Anterior cingulate cortex (tissue), 58 donors: ENCODE measurements at regions not wholly inside any gene's neighbourhood (a gene's known extent, or its start where the extent isn't known, plus 50 kb on each side); places are given as distances from the start of the nearest gene placed in this dataset.

Experiments
- DNase-seq, 58 donors: peaks; one replicate each; lab custom pipeline; 2025; lab: John Stamatoyannopoulos, UW

DNA sequence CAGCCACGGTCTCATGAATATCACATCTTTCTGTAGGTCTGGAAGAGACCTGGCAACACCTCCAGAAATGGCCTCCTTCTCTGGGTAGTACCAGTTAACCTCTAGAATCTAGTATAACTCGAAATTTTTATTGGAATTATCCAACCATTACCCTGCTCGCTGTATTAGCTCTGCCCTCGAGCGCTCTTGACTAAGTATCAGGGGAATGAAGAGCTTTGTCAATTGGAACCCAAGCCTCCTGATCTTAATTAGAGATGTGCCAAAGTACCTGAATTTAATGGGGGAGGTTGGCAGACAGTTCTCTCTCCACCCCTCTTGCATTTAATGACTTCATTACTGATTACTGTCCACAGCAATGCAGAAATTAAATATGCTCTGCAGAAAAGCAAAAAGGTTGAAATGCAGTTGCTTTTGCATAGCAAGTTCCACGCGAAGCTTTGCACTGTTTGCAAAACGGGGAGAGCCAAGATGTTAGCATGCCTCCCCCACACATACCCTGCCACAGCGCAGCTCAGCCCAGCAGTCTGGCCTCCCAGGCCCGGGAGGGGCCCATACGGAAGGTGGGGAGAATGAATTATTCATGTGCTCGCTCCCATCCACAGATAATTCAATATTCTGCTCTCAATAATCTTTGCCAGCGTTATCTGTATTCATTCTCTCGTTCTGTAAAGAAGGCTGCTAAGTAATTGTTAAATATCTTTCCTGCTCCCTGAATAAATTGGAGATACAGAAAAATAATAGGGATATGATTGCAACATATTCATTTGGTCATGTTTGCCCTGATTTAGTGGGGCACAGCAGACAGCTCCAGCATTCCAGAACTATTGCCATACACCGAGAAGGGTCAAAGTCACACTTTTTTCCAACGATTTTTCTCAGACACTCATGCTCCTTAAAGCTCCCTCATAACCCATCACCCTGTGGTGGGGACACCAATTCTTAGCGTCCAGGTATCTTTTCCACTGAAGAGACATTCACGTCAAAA lies 305.8 kb downstream of the CDH26 start:
- DNase-seq = no peak

DNA sequence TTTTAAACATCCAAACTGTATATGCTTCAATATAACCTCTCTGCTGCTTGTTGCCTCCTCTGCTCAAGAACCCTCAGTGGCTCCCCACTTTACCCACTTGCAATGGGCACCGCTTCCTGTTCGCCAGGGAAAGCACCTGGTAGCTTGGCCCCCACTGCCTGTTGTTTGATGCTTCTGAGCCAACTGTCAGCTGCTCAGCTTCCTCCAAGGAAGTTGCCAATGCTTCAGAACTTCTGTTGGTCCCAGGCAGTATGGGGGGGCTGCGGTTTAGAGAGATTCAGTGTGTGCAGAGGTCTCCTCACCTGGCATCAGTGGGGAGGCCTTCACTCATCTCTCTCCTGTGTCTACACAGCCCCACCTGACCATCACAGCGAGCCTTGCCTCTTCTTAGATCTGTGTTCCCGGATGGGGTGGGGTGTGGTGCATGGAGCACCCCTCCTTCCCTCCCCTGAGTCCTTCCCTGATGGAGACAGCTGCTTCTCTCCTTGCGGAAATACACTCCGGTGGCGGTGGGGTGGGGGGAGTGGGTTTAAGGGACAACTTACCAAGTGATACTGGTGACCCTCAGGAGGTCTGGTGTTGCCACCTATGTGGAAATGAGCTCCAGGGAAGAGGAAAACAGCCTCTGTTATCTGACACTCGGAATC lies 308.1 kb downstream of the CDH26 start:
- DNase-seq = no peak

DNA sequence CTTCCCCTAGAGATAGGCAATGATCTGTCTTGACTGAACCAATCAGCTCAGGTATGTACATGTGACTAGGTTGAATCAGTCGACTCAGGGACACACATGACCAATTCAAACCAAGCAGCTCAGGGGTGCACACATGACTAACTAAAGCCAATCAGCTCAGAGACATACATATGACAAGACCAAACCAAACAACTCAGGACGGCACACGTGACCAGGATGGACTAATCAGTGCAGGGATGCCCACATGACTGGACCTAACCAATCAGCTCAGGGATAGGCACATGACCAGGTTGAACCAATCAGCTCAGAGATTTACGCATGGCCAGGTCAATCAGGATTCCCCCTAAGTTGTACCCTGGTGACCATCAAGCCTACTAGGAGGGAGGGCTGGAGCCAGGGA lies 310.3 kb downstream of the CDH26 start:
- DNase-seq = no peak

DNA sequence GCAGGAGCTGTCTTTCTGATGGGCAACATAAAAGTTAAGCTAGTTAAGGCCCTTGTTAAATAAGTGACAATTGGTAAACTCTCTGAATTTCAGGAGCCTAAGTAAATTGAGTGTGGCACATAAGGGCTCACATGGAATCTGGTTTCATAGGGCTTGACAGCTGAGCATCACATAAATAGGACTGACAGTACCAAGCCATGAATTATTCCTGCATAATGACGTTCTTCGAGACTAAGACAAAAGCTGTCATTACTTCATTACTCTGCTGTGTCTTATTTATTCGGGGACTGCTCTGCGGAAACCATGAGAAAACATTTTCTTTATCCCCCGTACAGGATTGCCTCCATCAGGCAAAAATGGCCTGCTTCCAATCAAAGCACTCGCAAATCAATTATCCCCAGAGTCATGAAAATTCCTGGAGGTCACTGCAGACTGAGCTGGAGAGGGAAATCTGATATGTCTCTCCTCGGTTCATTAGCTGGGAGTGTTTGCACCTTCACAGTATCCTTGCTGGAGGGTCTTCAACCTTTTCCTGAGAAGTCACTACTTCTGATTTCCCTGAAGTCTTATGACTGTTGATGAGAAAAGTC lies 311.4 kb downstream of the CDH26 start:
- DNase-seq = no peak

DNA sequence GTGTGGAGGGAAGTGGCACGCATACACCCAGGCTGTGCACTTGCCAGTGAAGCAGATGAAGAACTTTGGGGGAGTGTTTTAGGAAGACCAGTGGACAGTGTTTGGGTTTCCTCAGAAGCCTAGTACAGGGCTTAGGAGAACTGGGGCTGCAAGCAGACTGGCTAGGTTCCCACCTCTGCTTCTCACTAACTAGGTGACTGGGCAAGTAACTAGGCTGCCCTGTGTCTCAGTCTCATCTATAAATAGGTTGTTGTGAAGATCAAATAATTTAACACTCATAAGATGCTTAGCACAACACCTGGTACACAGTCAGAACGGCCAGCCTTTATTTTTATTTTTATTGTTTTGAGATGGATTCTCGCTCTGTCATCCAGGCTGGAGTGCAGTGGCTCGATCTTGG lies 312.1 kb downstream of the CDH26 start:
- no peak for DNase-seq

DNA sequence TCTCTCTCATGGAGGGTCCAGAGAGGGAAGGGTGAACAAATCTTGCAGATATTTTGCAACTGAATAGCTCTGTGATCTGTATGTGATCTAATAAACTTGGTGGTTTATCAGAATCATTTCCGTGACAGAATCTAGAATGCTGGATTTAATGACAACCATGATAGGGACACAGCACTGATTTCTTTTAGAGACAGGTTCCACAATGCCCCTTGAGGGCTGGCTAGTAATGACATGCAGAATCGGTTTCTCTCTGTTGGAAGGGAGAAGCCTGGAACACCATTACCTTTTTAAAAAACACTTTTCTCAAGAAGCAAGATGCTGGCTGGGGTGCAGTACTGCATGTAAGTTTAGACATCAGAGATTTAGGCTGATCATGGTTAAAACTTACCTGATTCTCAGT lies 313.4 kb downstream of the CDH26 start:
- DNase-seq = no peak

DNA sequence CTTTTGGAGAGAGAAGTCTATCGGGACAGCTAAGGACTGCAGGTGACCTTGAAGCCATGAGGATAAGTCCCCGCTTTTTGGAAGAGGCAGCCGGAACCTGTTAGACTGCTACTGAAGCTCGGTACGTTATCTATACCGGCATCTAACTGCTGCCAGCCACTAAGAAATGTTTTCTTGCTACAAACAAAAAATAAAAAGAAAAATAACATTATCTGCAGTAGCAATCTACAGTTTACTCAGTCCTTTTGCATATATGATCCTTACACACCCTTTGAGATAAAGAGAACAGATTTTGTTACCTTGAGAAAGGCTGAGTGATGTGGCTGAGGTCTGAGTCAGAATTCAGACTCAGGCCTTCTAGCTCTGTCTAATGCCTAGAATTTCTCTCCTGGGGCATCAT lies 314.6 kb downstream of the CDH26 start:
- DNase-seq = no peak

DNA sequence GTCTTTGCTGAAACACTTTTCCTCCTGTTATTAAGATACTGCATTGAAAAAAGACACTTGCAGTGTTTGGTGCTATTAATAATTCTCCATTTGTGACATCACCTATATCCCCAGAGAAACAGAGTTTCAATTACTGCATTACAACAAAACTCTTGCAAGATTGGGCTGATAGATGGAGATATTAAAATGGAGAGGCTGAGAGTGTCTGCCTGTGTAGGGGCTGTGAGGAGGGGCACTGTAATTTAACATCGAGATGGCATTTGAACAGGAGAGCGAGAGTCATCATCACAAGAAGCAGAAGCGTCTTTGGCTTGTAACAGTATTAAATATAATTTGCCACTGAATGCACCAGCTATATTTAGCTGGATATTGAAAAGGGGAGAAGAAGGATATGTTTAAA lies 316.5 kb downstream of the CDH26 start:
- no peak for DNase-seq

DNA sequence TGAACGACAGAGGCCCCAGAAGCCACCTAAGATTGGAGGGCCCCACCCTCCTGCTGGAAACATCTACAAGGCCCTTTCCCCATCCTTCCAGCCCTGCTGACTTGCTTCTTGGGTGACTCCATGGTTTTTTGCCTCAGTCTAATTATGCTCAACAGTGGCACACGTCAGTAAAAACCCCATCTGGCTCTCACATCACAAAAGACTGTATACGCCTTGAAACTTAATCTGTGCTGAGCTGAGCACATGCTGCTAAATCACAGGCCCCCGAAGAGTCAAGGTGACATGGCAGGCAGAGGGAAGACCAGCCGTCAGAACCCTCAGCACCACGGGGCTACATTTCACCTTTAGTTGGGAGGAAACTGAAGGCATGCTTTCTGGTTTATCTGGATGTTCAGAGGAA lies 323.1 kb downstream of the CDH26 start:
- DNase-seq = no peak

DNA sequence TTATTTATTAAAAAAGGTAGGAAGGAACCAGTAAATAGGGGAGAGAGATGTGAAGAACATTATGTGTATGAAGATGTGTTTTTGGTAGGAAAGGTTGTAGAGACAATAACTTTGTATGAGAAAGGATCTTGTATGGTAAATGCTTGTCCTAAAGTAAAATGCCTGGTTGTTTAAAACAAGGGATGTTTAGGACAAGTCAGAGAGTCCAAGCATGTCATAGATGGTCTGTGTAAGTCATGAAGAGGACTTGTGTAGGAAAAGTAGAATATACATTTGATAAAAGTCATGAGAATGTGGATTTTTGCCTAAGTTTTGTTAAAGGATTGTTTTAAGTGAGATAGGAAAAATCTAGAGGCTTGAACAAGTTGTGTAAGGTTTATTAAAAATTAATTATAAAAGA lies 325.1 kb downstream of the CDH26 start:
- DNase-seq = no peak

DNA sequence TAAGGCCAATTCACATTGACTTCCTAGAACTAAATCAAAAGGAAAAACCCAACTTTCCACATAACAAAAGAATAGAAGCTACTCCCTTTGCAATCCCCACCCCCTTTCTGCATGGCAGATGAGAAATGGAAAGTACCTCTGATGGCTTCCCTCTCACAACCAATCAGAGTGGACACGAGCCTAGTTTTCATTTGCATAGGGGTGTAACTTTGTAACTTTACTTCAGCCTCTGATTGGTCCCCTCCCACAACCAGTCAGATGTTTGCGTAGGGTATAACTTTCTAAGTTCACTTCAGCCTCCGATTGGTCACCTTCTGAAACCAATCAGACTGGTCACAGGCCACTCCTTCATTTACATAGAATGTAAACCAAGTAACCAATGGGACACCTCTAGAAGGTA lies 328.5 kb downstream of the CDH26 start:
- DNase-seq = no peak

DNA sequence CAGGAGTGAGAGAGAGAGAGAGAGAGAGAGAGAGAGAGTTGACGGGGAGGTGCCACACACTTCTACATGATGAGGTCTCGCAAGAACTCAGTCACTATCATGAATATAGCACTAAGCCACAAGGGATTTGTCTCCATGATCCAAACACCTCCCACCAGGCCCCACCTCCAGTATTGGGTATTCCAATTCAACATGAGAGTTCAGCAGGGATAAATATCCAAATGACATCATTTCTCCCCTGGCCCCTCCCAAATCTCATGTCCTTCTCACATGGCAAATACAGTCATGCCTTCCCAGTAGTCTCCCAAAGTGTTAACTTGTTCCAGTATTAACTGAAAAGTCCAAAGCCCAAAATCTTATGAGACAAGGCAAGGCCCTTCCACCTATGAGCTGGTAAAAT lies 330.7 kb downstream of the CDH26 start:
- no peak for DNase-seq

DNA sequence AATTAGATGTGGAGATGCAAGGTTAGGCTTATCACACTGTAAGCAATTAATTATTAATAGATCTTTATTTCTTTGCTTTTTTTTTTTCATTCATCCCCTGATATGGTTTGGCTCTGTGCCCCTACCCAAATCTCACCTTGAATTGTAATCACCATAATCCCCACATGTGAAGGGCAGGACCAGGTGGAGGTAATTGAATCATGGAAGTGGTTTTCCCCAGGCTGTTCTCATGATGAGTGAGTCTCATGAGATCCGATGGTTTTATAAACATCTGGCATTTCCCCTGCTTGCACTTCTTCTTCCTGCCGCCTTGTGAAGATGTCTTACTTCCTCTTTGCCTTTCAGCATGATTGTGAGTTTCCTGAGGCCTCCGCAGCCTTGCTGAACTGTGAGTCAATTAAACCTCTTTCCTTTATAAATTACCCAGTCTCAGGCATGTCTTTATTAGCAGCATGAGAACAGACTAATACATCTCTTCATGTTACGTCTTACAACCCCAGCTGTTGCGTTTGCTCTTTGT lies 333.8 kb downstream of the CDH26 start:
- no peak for DNase-seq

DNA sequence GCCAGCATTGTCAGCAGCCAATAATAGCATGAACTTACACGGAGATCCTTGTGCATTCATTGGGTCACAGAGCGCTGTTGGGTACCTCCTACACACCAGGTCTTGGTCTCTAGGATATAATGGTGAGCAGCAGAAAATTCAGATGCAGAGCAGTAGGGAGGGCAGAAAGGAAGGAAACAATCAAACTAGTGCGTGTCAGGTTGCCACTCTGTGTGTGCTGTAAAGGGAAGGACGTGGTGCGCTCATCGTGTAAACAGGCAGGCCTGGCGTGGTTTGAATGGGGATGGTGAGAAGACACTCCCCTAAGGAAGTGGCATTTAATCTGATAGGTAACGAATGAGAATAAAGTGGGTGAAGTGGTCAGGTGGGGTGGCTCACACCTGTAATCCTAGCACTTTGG lies 336.4 kb downstream of the CDH26 start:
- no peak for DNase-seq

DNA sequence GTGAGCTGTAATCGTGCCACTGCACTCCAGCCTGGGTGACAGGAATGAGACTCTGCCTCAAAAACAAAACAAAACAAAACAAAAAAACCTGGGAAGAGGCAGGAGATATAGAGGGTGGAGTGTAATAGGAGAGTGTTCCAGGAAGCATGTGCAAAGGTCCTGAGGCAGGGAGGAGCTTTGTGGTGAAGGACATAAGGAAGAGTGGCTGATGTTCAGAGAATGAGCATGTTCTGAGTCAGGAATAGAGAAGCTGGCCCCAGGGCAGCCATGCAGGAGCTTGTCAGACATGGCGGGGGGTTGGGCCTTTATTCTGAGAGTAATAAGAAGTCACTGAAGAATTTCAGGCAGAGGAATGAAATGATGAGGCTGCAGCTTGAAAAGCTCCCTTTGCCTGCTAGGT lies 337.0 kb downstream of the CDH26 start:
- DNase-seq = no peak

DNA sequence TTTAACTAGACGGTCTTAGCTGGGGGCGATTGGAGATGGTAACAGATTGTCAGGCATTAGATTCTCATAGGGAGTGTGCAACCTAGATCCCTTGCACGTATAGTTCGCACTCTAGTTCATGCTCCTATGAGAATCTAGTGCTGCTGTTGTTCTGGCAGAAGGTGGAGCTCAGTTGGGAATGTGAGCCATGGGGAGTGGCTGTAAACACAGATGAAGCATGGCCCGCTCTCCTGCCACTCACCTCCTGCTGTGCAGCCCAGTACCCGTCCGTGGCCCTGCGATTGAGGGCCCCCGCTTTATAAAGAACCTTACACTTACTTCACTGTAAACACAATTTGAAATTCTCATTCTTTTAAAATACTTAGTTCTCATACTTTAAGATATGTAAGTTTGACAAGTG lies 339.4 kb downstream of the CDH26 start:
- no peak for DNase-seq

DNA sequence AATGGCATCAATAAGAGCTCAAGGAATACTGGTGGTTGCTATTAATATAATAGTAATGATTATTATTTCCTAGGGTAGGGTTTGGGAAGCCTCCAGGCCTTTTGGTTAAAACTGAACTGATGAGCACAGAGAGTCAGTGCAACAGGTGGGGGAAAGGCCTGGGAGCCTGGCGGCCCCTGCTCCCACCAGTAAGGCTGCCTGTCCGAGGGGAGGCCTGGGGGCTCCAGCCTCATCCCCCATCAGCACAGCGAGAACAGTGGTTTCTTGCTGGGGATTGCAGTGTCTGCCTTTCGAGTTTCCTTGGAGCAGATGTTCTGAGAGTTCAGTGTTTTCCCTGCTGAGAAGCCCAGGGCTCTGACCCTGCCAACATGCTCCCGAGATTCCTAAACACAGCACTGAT lies 340.4 kb downstream of the CDH26 start:
- DNase-seq = no peak

DNA sequence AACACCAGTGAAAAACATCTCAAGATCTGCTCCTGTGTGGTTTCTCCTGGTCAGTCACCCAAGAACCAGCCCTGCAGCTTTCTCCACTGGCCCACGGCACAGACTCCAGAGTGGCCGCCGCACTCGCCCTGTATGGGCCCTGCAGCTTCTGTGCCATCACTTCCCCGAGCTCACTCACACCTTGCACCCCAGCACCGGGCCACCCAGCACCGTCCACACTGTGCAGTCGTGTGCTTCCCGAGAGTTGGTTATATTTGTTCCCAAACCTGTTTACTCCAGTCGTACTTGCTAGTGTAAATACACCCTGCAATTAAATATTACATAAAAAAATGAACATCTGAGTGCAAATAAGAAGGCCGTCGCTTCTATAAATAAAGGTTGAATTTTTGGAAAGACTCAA lies 341.7 kb downstream of the CDH26 start:
- DNase-seq = no peak

DNA sequence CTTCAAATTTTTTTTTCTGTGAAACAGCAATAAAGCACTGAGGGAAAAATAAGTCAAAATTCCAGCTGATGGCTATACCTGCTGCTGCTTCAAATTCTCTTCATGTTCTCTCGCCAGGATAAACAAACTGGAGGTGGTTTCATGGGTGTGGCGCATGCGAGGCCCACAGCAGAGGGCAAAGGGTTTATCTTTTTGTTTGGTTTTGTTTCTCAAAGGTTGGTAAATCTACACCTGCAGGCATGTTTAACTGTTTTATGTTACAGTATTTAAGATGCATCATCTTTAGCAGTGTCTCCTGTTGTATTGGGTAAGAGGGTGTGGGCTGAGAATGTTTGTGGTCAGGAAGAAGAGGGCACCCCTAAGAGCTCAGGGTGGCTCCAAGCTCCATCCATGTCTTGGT lies 342.2 kb downstream of the CDH26 start:
- no peak for DNase-seq

DNA sequence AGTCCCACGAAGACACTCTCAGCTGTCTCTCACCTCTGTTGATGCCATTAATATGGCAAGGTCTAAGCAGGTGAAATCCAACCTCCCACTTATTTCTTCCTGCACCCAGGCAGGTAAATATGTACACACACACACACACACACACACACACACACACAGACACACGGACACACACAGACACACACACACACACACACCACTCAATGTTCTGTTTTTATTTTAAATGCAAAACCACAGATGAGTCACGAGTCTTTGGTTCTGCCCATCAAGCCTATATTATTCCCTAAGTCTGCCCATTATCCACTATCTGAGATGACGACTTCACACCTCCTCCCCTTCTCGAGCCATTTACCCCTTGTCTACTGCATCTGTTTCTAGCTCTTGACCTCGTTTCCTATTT lies 344.7 kb downstream of the CDH26 start:
- DNase-seq = no peak

DNA sequence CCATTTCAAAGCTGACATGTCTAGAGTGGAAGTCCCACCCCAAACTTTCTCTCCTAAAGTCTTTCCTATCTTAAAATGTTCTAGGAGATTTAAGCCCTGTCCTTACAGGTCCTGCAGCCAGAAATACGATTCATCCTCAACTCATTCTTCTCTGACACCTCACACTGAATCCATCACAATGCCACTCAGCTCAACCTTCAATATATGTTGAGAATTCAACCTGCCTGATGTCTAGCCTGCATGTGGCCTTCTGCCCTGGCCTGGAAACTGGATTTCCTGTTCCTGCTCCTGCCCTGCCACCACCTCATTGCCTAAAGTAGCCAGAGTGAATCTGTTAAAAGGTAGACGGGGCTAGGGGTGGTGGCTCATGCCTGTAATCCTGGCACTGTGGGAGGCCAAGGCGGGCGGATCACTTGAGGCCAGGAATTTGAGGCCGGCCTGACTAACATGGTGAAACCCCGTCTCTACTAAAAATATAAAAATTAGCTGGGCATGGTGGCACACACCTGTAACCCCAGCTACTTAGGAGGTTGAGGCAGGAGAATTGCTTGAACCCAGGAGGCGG lies 345.9 kb downstream of the CDH26 start:
- DNase-seq = no peak
